Keratinocyte (primary cell): ENCODE measurements at regions not wholly inside any gene's neighbourhood (a gene's known extent, or its start where the extent isn't known, plus 50 kb on each side); places are given as distances from the start of the nearest gene placed in this dataset.

Experiments used
- DNase-seq: peaks from one replicate; pipeline ENCODE4 v3.0.0-alpha.2; 2011; ENCODE audit warnings: low read depth, missing footprints, low spot score
- FAIRE-seq: peaks from 2 replicates; lab custom pipeline; 2011; peaks lifted over from hg19 to GRCh38; lab: Jason Lieb, UNC
- H2AFZ ChIP-seq: 2 replicates; pipeline ENCODE4 v1.6.0; 2012; ENCODE audit warnings: low read length, control low read depth, inconsistent platforms; ENCODE audit not compliant: control insufficient read depth
- H3K27ac ChIP-seq: 2 replicates; pipeline ENCODE4 v1.5.1; 2011; ENCODE audit warnings: low read length; ENCODE audit not compliant: control insufficient read depth, insufficient read depth
- H3K27me3 ChIP-seq: 3 replicates; pipeline ENCODE4 v1.6.0; 2011; ENCODE audit warnings: low read length; ENCODE audit not compliant: control insufficient read depth, insufficient read depth; ENCODE audit errors: extremely low read depth
- H3K36me3 ChIP-seq, 2 experiments: 2 replicates in 1 of 2; 3 replicates in 1 of 2; pipeline ENCODE4 v1.5.1; 2011; ENCODE audit warnings: low read length in 2 of 2, mild to moderate bottlenecking in 1 of 2; ENCODE audit not compliant: control insufficient read depth in 2 of 2, insufficient read depth in 2 of 2; ENCODE audit errors: extremely low read depth in 1 of 2
- H3K4me1 ChIP-seq: 3 replicates; pipeline ENCODE4 v1.5.1; 2011; ENCODE audit warnings: low read length; ENCODE audit not compliant: control insufficient read depth, insufficient read depth; ENCODE audit errors: extremely low read depth
- H3K4me2 ChIP-seq: 3 replicates; pipeline ENCODE4 v1.6.0; 2011; ENCODE audit warnings: low read depth, low read length; ENCODE audit not compliant: control insufficient read depth, insufficient read depth; ENCODE audit errors: extremely low read depth
- H3K4me3 ChIP-seq, 3 experiments: fragments of 200-600 bp in 1 of 3; sonication (generic) in 1 of 3; 2 replicates in 2 of 3; 3 replicates in 1 of 3; pipeline ENCODE4 v1.5.1; 2011 to 2016; ENCODE audit warnings: low read length in 3 of 3, mild to moderate bottlenecking in 3 of 3, control low read depth in 2 of 3, inconsistent platforms in 1 of 3, low read depth in 1 of 3, mixed read lengths in 1 of 3, mixed run types in 1 of 3, moderate library complexity in 1 of 3; ENCODE audit not compliant: control insufficient read depth in 2 of 3, insufficient read depth in 2 of 3; ENCODE audit errors: extremely low read depth in 1 of 3
- H3K79me2 ChIP-seq: 2 replicates; pipeline ENCODE4 v1.6.0; 2012; ENCODE audit warnings: low read length; ENCODE audit not compliant: control insufficient read depth, insufficient read depth
- H3K9ac ChIP-seq: 3 replicates; pipeline ENCODE4 v1.6.0; 2011; ENCODE audit warnings: low read length; ENCODE audit not compliant: control insufficient read depth, insufficient read depth; ENCODE audit errors: extremely low read depth
- H3K9me1 ChIP-seq: 3 replicates; pipeline ENCODE4 v1.6.0; 2011; ENCODE audit warnings: low read length; ENCODE audit not compliant: control insufficient read depth, insufficient read depth; ENCODE audit errors: extremely low read depth
- H3K9me3 ChIP-seq: 2 replicates; pipeline ENCODE4 v1.5.1; 2012; ENCODE audit warnings: low read depth, low read length; ENCODE audit not compliant: control insufficient read depth
- H4K20me1 ChIP-seq: 3 replicates; pipeline ENCODE4 v1.6.0; 2011; ENCODE audit warnings: low read length; ENCODE audit not compliant: control insufficient read depth, insufficient read depth; ENCODE audit errors: extremely low read depth
- CTCF ChIP-seq, 3 experiments: IDR thresholded peaks in 1 of 3; conservative IDR thresholded peaks in 1 of 3; optimal IDR thresholded peaks in 1 of 3; 2 replicates in 2 of 3; 3 replicates in 1 of 3; pipeline versions ENCODE3 to v1.5.1; 2011; ENCODE audit warnings: low read length in 3 of 3, mild to moderate bottlenecking in 3 of 3, moderate library complexity in 2 of 3, control low read depth in 1 of 3, inconsistent platforms in 1 of 3; ENCODE audit not compliant: insufficient read depth in 2 of 3; ENCODE audit errors: extremely low read depth in 1 of 3
- EZH2 ChIP-seq: IDR thresholded peaks from one replicate; pipeline ENCODE4 v1.6.1; 2012; ENCODE audit warnings: inconsistent platforms, mild to moderate bottlenecking, low read length, moderate library complexity
- dilution Hi-C: fragments of 300-500 bp; cut with MboI; formaldehyde crosslinking; loops from one replicate; pipeline ENCODE4 v1.7.0; 2020; ENCODE audit warnings: low sequenced_read_pairs; ENCODE audit not compliant: extremely low pct_ligation_motif_present

DNA sequence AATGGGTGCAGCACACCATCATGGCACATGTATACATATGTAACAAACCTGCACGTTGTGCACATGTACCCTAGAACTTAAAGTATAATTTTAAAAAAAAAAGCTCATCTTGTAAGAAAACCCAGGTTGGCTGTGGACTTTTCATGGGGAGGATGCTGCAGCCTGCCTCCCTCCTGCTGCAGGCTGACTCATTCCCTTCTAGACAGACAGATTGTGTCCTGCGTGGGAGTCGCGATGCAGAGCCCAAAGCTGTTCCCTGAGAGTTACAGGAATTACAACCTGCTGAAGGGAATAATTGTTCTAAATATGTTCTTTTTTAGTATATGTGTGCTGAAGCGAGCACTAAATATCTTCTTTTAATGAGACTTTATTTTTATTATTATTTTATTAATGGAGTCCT lies 93.2 kb downstream of the TBX19 start:
- no peaks in the 10 kb centered on the region for H3K9me1 ChIP-seq
- no peak overlapping the region for H3K9ac ChIP-seq
- H3K4me1 ChIP-seq: no peaks in the 10 kb centered on the region
- no peaks in the 10 kb centered on the region for H3K36me3 ChIP-seq
- H4K20me1 ChIP-seq: no peaks in the 10 kb centered on the region
- no peak for FAIRE-seq
- H3K27ac ChIP-seq: no peak overlapping the region
- dilution Hi-C loops: no loop called here
- H3K4me2 ChIP-seq: no peak overlapping the region
- no peak overlapping the region for H3K4me3 ChIP-seq
- DNase-seq: no peak
- H3K9me3 ChIP-seq: no peaks in the 10 kb centered on the region
- H3K79me2 ChIP-seq: no peaks in the 10 kb centered on the region
- H2AFZ ChIP-seq: no peak overlapping the region
- TF ChIP-seq EZH2 (no peak), CTCF (optimal IDR thresholded peaks at IDR 0.05 in 1 of 3, IDR thresholded peaks at IDR 0.05 in 1 of 3, conservative IDR thresholded peaks at IDR 0.05 in 1 of 3; ENCODE audit: extremely low read depth in 1 of 3, insufficient read depth in 2 of 3, low read length in 3 of 3) (no peak)
- peaks cover 2% of the 10 kb centered on the region for H3K27me3 ChIP-seq

DNA sequence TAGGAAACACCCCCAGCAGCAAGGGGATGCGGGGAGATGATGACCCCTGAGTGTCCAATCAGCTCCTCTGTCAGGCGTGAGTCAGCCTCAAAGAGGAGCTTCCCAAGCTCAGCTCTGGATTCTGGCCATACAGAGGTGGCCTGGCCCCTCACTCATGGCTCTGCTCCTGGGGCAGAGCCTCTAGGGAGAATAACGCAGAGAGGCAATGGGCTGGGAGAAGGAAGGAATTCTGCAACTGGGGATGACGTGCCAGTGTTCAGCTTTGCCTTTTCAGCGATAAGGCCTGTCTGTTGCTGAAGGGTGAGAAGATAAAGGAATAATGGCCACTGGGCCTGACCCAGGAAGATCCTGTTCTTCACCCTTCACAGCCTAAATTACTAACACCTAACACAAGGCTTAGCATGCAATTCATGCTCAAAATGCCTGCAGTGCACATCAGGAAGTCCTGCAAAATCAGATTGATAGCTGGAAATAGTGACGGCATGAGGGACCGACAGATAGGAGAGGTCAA lies 92.2 kb downstream of the TBX19 start:
- no peak overlapping the region for H3K4me2 ChIP-seq
- no peaks in the 10 kb centered on the region for H3K9me1 ChIP-seq
- DNase-seq: no peak
- H3K9ac ChIP-seq: no peak overlapping the region
- H3K4me3 ChIP-seq: no peak overlapping the region
- H3K4me1 ChIP-seq: no peaks in the 10 kb centered on the region
- no peak overlapping the region for H3K27ac ChIP-seq
- TF ChIP-seq CTCF (optimal IDR thresholded peaks at IDR 0.05 in 1 of 3, IDR thresholded peaks at IDR 0.05 in 1 of 3, conservative IDR thresholded peaks at IDR 0.05 in 1 of 3; ENCODE audit: extremely low read depth in 1 of 3, insufficient read depth in 2 of 3, low read length in 3 of 3): no peak
- no peak for TF ChIP-seq EZH2
- H4K20me1 ChIP-seq: no peaks in the 10 kb centered on the region
- H3K36me3 ChIP-seq: no peaks in the 10 kb centered on the region
- no peaks in the 10 kb centered on the region for H3K9me3 ChIP-seq
- no peaks in the 10 kb centered on the region for H3K79me2 ChIP-seq
- peaks cover 4% of the 10 kb centered on the region for H3K27me3 ChIP-seq
- H2AFZ ChIP-seq: no peak overlapping the region
- no peak for FAIRE-seq
- dilution Hi-C loops: no loop called here
